Heart right ventricle (tissue), 16 donors: ENCODE measurements at regions not wholly inside any gene's neighbourhood (a gene's known extent, or its start where the extent isn't known, plus 50 kb on each side); places are given as distances from the start of the nearest gene placed in this dataset.

Experiments
- ATAC-seq, 8 donors: fragments of 200-7000 bp; cut with Tn5 transposase; one replicate each; pipeline ENCODE4 v1.9.1; 2020; ENCODE audit warnings: mild to moderate bottlenecking in 8 of 8, moderate library complexity in 8 of 8, moderate number of reproducible peaks in 1 of 8
- DNase-seq, 2 donors: peaks; one replicate each; pipeline ENCODE4 v3.0.0-alpha.2; 2020
- H3K27ac ChIP-seq, 10 donors: fragments of 200-600 bp; sonication (generic) in 2 of 10; one replicate each; pipeline versions ENCODE4 v1.5.0 to v1.8.0; 2020 to 2022; ENCODE audit warnings: mild to moderate bottlenecking in 3 of 10
- H3K27me3 ChIP-seq, 7 donors: fragments of 200-600 bp; one replicate each; pipeline ENCODE4 v1.8.0; 2021 to 2022; ENCODE audit warnings: mild to moderate bottlenecking in 2 of 7
- H3K36me3 ChIP-seq, 9 donors: fragments of 200-600 bp; sonication (generic) in 1 of 9; one replicate each; pipeline versions ENCODE4 v1.5.0 to v1.8.0; 2020 to 2022; ENCODE audit warnings: mild to moderate bottlenecking in 2 of 9
- H3K4me1 ChIP-seq, 9 donors: fragments of 200-600 bp; sonication (generic) in 1 of 9; one replicate each; pipeline versions ENCODE4 v1.5.0 to v1.8.0; 2020 to 2022; ENCODE audit warnings: mild to moderate bottlenecking in 4 of 9
- H3K4me3 ChIP-seq, 10 donors: fragments of 200-600 bp; sonication (generic) in 2 of 10; one replicate each; pipeline versions ENCODE4 v1.5.0 to v1.8.0; 2020 to 2022; ENCODE audit warnings: mild to moderate bottlenecking in 7 of 10, moderate library complexity in 2 of 10
- H3K9me3 ChIP-seq, 11 donors: fragments of 200-600 bp in 10 of 11; sonication (generic) in 2 of 11; one replicate each; pipeline versions ENCODE4 v1.5.0 to v1.8.0; 2013 to 2022; ENCODE audit warnings: mild to moderate bottlenecking in 2 of 11, control low read depth in 1 of 11, moderate library complexity in 1 of 11
- CTCF ChIP-seq, 9 donors: fragments of 200-600 bp; sonication (generic) in 2 of 9; IDR thresholded peaks; one replicate each; pipeline versions ENCODE4 v1.5.0 to v1.8.0; 2021 to 2022; ENCODE audit warnings: antibody characterized with exemption in 9 of 9, mild to moderate bottlenecking in 5 of 9, moderate library complexity in 1 of 9
- WGBS, 2 donors: extraction: QIAGEN DNeasy Blood & Tissue Kit; methylation state at CpG; one replicate each; pipeline ENCODE4 v1.1.7; 2013; ENCODE audit warnings: inconsistent platforms in 1 of 2; 5-methylcytosine and 5-hydroxymethylcytosine counted together
- intact Hi-C, 10 donors: fragments of 100-400 bp; cut with DNase I; formaldehyde crosslinking; loops; one replicate each; pipeline versions ENCODE4 v1.11.1 to v1.14.2; 2022
- donor health status: Arrhythmogenic right ventricular cardiomyopathy.
- donor health status: ischemic (EF 13 %, LVEDD 7.1; RV severe dilation, severe dysfunction).
- donor health status: healthy with polysubstance abuse.
- donor health status: DM: no; HTN: yes; CAD: no.
- donor health status: DM: no; HTN: no; CAD: no.
- donor health status: ischemic (EF 25% LVEDD 6.9; RV normal size, moderate dysfunction).
- donor health status: ischemic (EF 25% LVEDD 5.7; RV mildly dilated, moderate dysfunction).
- donor health status: healthy.
- donor health status: DM: yes; HTN: yes; CAD: no.
- donor health status: Ischemic cardiomyopathy.
- donor health status: ischemic (EF 35%, LVEDD 5.7; RV mildly dilated, moderate dysfunction).
- donor health status: nonischemic (EF 11% LVEDD 7.7; RV severe dilation, severe dysfunction).
- donor health status: DM: yes; HTN: yes; CAD: no.
- donor health status: PGD.
- donor health status: ischemic (EF 29% LVEDD 5.4; RV normal size, mild dysfunction).
- donor health status: nonischemic (EF 23%, LVEDD 6.1; RV moderate dilation, normal function).

- no peak for DNase-seq
- intact Hi-C loops, result no loop called here
- ATAC-seq, result no peak
- no peak overlapping the region for H3K4me3 ChIP-seq
- WGBS, 2 donors, result 70 to 75% methylated on average over 3 of the region's 3 CpGs
- TF ChIP-seq CTCF (IDR thresholded peaks at IDR 0.05), result no peak
- H3K27me3 ChIP-seq, result no peaks in the 10 kb centered on the region
- no peaks in the 10 kb centered on the region for H3K4me1 ChIP-seq
- H3K36me3 ChIP-seq, result no peaks in the 10 kb centered on the region
- no peak overlapping the region for H3K27ac ChIP-seq
- peaks cover 0 to 6% (median 0%) of the 10 kb centered on the region in 11 donors for H3K9me3 ChIP-seq
Observed at GRCh38 chr7:49150486-49150885, 226.1 kb downstream of the CDC14C start.

DNA sequence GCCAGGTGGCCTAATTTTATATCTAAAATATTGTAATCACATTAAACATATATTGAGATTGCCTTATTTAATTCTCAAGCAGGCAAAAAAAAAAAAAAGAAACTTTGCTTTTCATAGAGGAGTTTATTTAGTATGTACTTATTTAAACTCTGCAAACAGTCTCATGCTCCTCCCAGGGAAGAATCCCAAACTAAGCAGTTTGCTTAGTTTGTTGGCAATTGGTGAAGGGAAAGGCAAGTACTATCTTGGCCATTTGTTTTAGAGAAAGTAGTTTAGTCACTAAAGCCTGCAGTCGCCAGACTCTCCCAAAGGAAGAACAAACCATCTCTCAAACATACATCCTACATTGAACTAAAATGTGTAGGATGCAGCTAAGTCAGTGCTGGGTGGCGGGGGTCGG, 226.8 kb downstream of the CDC14C start:
- no peak for DNase-seq
- Histone ChIP-seq H3K36me3 (no peaks in the 10 kb centered on the region), H3K27ac (no peak overlapping the region), H3K4me1 (no peaks in the 10 kb centered on the region), H3K4me3 (no peak overlapping the region), H3K27me3 (no peaks in the 10 kb centered on the region), H3K9me3 (peaks cover 0 to 6% (median 0%) of the 10 kb centered on the region in 11 donors)
- 81% methylated on average over 3 of the region's 3 CpGs for WGBS, 2 donors
- no peak for TF ChIP-seq CTCF (IDR thresholded peaks at IDR 0.05)
- intact Hi-C loops, result no loop called here
- no peak for ATAC-seq

- no peaks in the 10 kb centered on the region for H3K4me1 ChIP-seq
- no peak overlapping the region for H3K4me3 ChIP-seq
- TF ChIP-seq CTCF (IDR thresholded peaks at IDR 0.05), result no peak
- no peak for ATAC-seq
- 58 to 64% methylated on average over 2 of the region's 2 CpGs for WGBS, 2 donors
- no peaks in the 10 kb centered on the region for H3K27me3 ChIP-seq
- H3K36me3 ChIP-seq, result no peaks in the 10 kb centered on the region
- no peak overlapping the region for H3K27ac ChIP-seq
- intact Hi-C loops, result no loop called here
- no peaks in the 10 kb centered on the region for H3K9me3 ChIP-seq
- DNase-seq, result no peak
Observed at GRCh38 chr7:49158321-49158720, 234.0 kb downstream of the CDC14C start.

GRCh38 chr7:49159536-49159935, 235.2 kb downstream of the CDC14C start:
- no peak overlapping the region for H3K4me3 ChIP-seq
- 45 to 50% methylated on average over 4 of the region's 4 CpGs for WGBS, 2 donors
- ATAC-seq (no peak), DNase-seq (no peak)
- no peaks in the 10 kb centered on the region for H3K27me3 ChIP-seq
- no peaks in the 10 kb centered on the region for H3K36me3 ChIP-seq
- H3K9me3 ChIP-seq, result no peaks in the 10 kb centered on the region
- intact Hi-C loops, result no loop called here
- H3K4me1 ChIP-seq, result no peaks in the 10 kb centered on the region
- TF ChIP-seq CTCF (IDR thresholded peaks at IDR 0.05), result no peak
- no peak overlapping the region for H3K27ac ChIP-seq

DNA sequence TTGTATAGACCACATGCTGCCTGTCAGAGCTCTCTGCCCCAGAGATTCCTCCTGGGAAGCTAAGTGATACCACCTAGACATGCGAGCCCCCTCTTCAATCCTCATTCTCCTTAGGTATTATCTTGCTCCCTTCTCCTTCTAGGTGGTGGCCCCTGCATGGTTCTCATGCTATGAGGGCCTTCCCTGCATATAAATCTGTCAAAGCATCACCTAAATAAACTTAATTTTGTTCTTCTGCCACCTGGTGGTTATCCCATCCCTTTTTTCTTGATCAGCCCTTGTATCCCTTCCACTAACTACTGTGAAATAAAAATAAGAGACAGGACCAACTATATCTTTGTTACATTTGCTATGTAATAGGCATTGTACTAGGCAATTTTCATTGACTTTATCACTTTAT, 242.1 kb downstream of the CDC14C start:
- H3K27me3 ChIP-seq, result no peaks in the 10 kb centered on the region
- no peak overlapping the region for H3K27ac ChIP-seq
- 71 to 80% methylated on average over 1 of the region's 1 CpG for WGBS, 2 donors
- no peaks in the 10 kb centered on the region for H3K4me1 ChIP-seq
- intact Hi-C loops, result no loop called here
- DNase-seq (no peak), ATAC-seq (no peak)
- no peaks in the 10 kb centered on the region for H3K36me3 ChIP-seq
- no peak overlapping the region for H3K4me3 ChIP-seq
- peak in 1 of 9 donors; percentile 17 for TF ChIP-seq CTCF (IDR thresholded peaks at IDR 0.05)
- no peaks in the 10 kb centered on the region for H3K9me3 ChIP-seq
